CD4-positive, alpha-beta T cell (primary cell): ENCODE measurements at regions not wholly inside any gene's neighbourhood (a gene's known extent, or its start where the extent isn't known, plus 50 kb on each side); places are given as distances from the start of the nearest gene placed in this dataset.
A peak's percentile ranks its signal among the peaks of the same experiment; 100 is the strongest.

Experiments used
- ATAC-seq: fragments of 200-7000 bp; cut with Tn5 transposase; one replicate; pipeline ENCODE4 v1.10.0; 2022; ENCODE audit warnings: mild to moderate bottlenecking; ENCODE audit not compliant: poor library complexity
- CTCF ChIA-PET: fragments of 350-600 bp; sonication (Branson Sonifier 250); formaldehyde crosslinking; loops from one replicate; lab custom pipeline; 2021; ENCODE audit warnings: antibody characterized with exemption, inconsistent platforms; lab: Charles Lee
- POLR2A ChIA-PET: fragments of 350-600 bp; sonication (Branson Sonifier 250); formaldehyde crosslinking; loops from one replicate; lab custom pipeline; 2021; ENCODE audit warnings: antibody characterized with exemption, inconsistent platforms; lab: Charles Lee
- DNase-seq, 14 experiments: peaks; one replicate each; pipeline ENCODE4 v3.0.0-alpha.2; 2013 to 2020; ENCODE audit warnings: mixed read lengths in 2 of 14
- H3K27ac ChIP-seq, 2 donors: one replicate each; pipeline versions ENCODE4 v1.5.1 to v1.7.0; 2013; ENCODE audit warnings: low read length in 2 of 2, low read depth in 1 of 2, mild to moderate bottlenecking in 1 of 2
- H3K27me3 ChIP-seq, 2 experiments: 1 replicate in 1 of 2; 2 replicates in 1 of 2; pipeline versions ENCODE4 v1.6.1 to v1.7.0; 2013; ENCODE audit warnings: low read length in 2 of 2, control low read depth in 1 of 2, mild to moderate bottlenecking in 1 of 2, moderate library complexity in 1 of 2; ENCODE audit not compliant: insufficient read depth in 2 of 2, control insufficient read depth in 1 of 2
- H3K36me3 ChIP-seq: one replicate; pipeline ENCODE4 v1.6.1; 2013; ENCODE audit warnings: low read length, control low read depth; ENCODE audit not compliant: insufficient read depth
- H3K4me1 ChIP-seq: one replicate; pipeline ENCODE4 v1.6.1; 2013; ENCODE audit warnings: low read length, control low read depth; ENCODE audit not compliant: insufficient read depth
- H3K4me3 ChIP-seq: one replicate; pipeline ENCODE4 v1.5.1; 2013; ENCODE audit warnings: mild to moderate bottlenecking, low read length, moderate library complexity
- H3K9me3 ChIP-seq, 2 experiments: 1 replicate in 1 of 2; 2 replicates in 1 of 2; pipeline versions ENCODE4 v1.6.1 to v1.7.0; 2013; ENCODE audit warnings: low read length in 2 of 2, mild to moderate bottlenecking in 2 of 2, control low read depth in 1 of 2, moderate library complexity in 1 of 2; ENCODE audit not compliant: control insufficient read depth in 1 of 2, insufficient read depth in 1 of 2
- H3K27ac Mint-ChIP-seq: one replicate; pipeline ENCODE4 v1.8.0; 2020; ENCODE audit warnings: mixed read lengths
- H3K27me3 Mint-ChIP-seq: one replicate; pipeline ENCODE4 v1.8.0; 2021; ENCODE audit warnings: mixed read lengths
- H3K36me3 Mint-ChIP-seq: one replicate; pipeline ENCODE4 v1.8.0; 2021; ENCODE audit warnings: low read depth, mixed read lengths
- H3K4me1 Mint-ChIP-seq: one replicate; pipeline ENCODE4 v1.8.0; 2021; ENCODE audit warnings: low read depth, mixed read lengths
- H3K4me3 Mint-ChIP-seq: one replicate; pipeline ENCODE4 v1.8.0; 2020; ENCODE audit warnings: mild to moderate bottlenecking, mixed read lengths
- H3K9me3 Mint-ChIP-seq: one replicate; pipeline ENCODE4 v1.8.0; 2020; ENCODE audit warnings: mixed read lengths
- CTCF ChIP-seq: fragments of 200-600 bp; IDR thresholded peaks from one replicate; pipeline ENCODE4 v1.8.0; 2022; ENCODE audit warnings: antibody characterized with exemption, mild to moderate bottlenecking
- intact Hi-C, 2 experiments: fragments of 100-400 bp; cut with DNase I in 1 of 2; cut with micrococcal nuclease in 1 of 2; formaldehyde crosslinking; loops; one replicate each; pipeline versions ENCODE4 v1.15.1 to v1.9.0; 2023 to 2025; cut with DNase I, micrococcal nuclease

- H3K36me3 Mint-ChIP-seq = no peaks in the 10 kb centered on the region
These were observed 159.6 kb downstream of the HAPSTR1 start for GRCh38 chr16:9251026-9251425.

GRCh38 chr16:9254863-9255262 lies 163.4 kb downstream of the HAPSTR1 start:
- peaks cover 56% of the 10 kb centered on the region for H3K27me3 Mint-ChIP-seq

More at GRCh38 chr16:9251026-9251425, 159.6 kb downstream of the HAPSTR1 start:
- H3K4me3 ChIP-seq = no peak overlapping the region
- no peaks in the 10 kb centered on the region for H3K4me1 ChIP-seq
- no peak overlapping the region for H3K27ac Mint-ChIP-seq
- TF ChIP-seq CTCF = no peak
- intact Hi-C loops = no loop called here
- H3K27ac ChIP-seq = no peak overlapping the region
- no peaks in the 10 kb centered on the region for H3K36me3 ChIP-seq
- no peaks in the 10 kb centered on the region for H3K4me1 Mint-ChIP-seq
- POLR2A ChIA-PET = no interaction called here
- H3K4me3 Mint-ChIP-seq = no peak overlapping the region
- peaks cover 0 to 5% of the 10 kb centered on the region in 2 experiments for H3K9me3 ChIP-seq
- CTCF ChIA-PET = no interaction called here
- H3K27me3 ChIP-seq = peaks cover 3 to 6% of the 10 kb centered on the region in 2 experiments
- peaks cover 39% of the 10 kb centered on the region for H3K27me3 Mint-ChIP-seq
- ATAC-seq (no peak), DNase-seq (no peak)
- peaks cover 5% of the 10 kb centered on the region for H3K9me3 Mint-ChIP-seq

GRCh38 chr16:9256196-9256595 lies 164.8 kb downstream of the HAPSTR1 start:
- Mint-ChIP-seq H3K4me3 (no peak overlapping the region), H3K27me3 (peaks cover 60% of the 10 kb centered on the region), H3K4me1 (no peaks in the 10 kb centered on the region), H3K36me3 (no peaks in the 10 kb centered on the region), H3K9me3 (peaks cover 5% of the 10 kb centered on the region), H3K27ac (no peak overlapping the region)
- peak in 1 of 14 experiments; percentile 9 for DNase-seq
- H3K36me3 ChIP-seq = no peaks in the 10 kb centered on the region
- H3K27me3 ChIP-seq = peaks cover 6 to 9% of the 10 kb centered on the region in 2 experiments
- intact Hi-C loops = no loop called here
- H3K4me1 ChIP-seq = no peaks in the 10 kb centered on the region
- ChIA-PET POLR2A (no interaction called here), CTCF (no interaction called here)
- no peak for ATAC-seq
- peaks cover 0 to 4% of the 10 kb centered on the region in 2 experiments for H3K9me3 ChIP-seq
- no peak for TF ChIP-seq CTCF
- no peak overlapping the region for H3K4me3 ChIP-seq
- no peak overlapping the region for H3K27ac ChIP-seq

More at GRCh38 chr16:9254863-9255262, 163.4 kb downstream of the HAPSTR1 start:
- no peak for DNase-seq
- H3K4me3 ChIP-seq = no peak overlapping the region
- Mint-ChIP-seq H3K4me3 (no peak overlapping the region), H3K9me3 (peaks cover 5% of the 10 kb centered on the region), H3K27ac (no peak overlapping the region), H3K36me3 (no peaks in the 10 kb centered on the region), H3K4me1 (no peaks in the 10 kb centered on the region)
- peaks cover 0 to 5% of the 10 kb centered on the region in 2 experiments for H3K9me3 ChIP-seq
- H3K36me3 ChIP-seq = no peaks in the 10 kb centered on the region
- H3K27ac ChIP-seq = no peak overlapping the region
- intact Hi-C loops = no loop called here
- ChIA-PET CTCF (no interaction called here), POLR2A (no interaction called here)
- no peaks in the 10 kb centered on the region for H3K4me1 ChIP-seq
- peaks cover 6 to 9% of the 10 kb centered on the region in 2 experiments for H3K27me3 ChIP-seq
- ATAC-seq = no peak
- TF ChIP-seq CTCF = no peak
